Thyroid gland (tissue), 4 donors: ENCODE measurements at regions not wholly inside any gene's neighbourhood (a gene's known extent, or its start where the extent isn't known, plus 50 kb on each side); places are given as distances from the start of the nearest gene placed in this dataset.

Experiments used
- DNase-seq, 2 donors: peaks; one replicate each; pipeline ENCODE4 v3.0.0-alpha.2; 2019
- H3K27ac ChIP-seq, 3 donors: fragments of 200-600 bp; sonication (generic); 1 replicate in 2 of 3; 2 replicates in 1 of 3; pipeline ENCODE4 v1.5.1; 2016 to 2019; ENCODE audit warnings: mild to moderate bottlenecking in 1 of 3, moderate library complexity in 1 of 3
- H3K27me3 ChIP-seq: fragments of 200-600 bp; sonication (generic); one replicate; pipeline ENCODE4 v1.5.1; 2019
- H3K36me3 ChIP-seq, 2 donors: fragments of 200-600 bp; sonication (generic); one replicate each; pipeline ENCODE4 v1.5.1; 2016 to 2019
- H3K4me1 ChIP-seq, 2 donors: fragments of 200-600 bp; sonication (generic); one replicate each; pipeline ENCODE4 v1.5.1; 2017 to 2019
- H3K4me3 ChIP-seq, 3 donors: fragments of 200-600 bp; sonication (generic); replicated peaks in 1 of 3; 1 replicate in 2 of 3; 2 replicates in 1 of 3; pipeline ENCODE4 v1.5.1; 2016; ENCODE audit warnings: mild to moderate bottlenecking in 1 of 3
- H3K9me3 ChIP-seq: fragments of 200-600 bp; sonication (generic); one replicate; pipeline ENCODE4 v1.5.1; 2017
- CTCF ChIP-seq, 6 experiments: fragments of 200-600 bp in 3 of 6; fragments of 450-650 bp in 3 of 6; sonication (generic) in 3 of 6; IDR thresholded peaks; one replicate each; pipeline ENCODE4 v1.5.1; 2016 to 2019; ENCODE audit warnings: antibody characterized with exemption in 6 of 6, mild to moderate bottlenecking in 2 of 6, inconsistent platforms in 1 of 6, moderate library complexity in 1 of 6
- POLR2A ChIP-seq, 2 donors: fragments of 450-650 bp; IDR thresholded peaks; one replicate each; pipeline ENCODE4 v1.6.1; 2017; ENCODE audit warnings: antibody characterized with exemption in 2 of 2, mild to moderate bottlenecking in 2 of 2, moderate library complexity in 1 of 2
- WGBS, 2 donors: methylation state at CpG; one replicate each; pipeline ENCODE4 v1.1.5; 2017; 5-methylcytosine and 5-hydroxymethylcytosine counted together
- intact Hi-C: fragments of 100-400 bp; cut with DNase I; formaldehyde crosslinking; loops from one replicate; pipeline ENCODE4 v1.15.1; 2023

DNA sequence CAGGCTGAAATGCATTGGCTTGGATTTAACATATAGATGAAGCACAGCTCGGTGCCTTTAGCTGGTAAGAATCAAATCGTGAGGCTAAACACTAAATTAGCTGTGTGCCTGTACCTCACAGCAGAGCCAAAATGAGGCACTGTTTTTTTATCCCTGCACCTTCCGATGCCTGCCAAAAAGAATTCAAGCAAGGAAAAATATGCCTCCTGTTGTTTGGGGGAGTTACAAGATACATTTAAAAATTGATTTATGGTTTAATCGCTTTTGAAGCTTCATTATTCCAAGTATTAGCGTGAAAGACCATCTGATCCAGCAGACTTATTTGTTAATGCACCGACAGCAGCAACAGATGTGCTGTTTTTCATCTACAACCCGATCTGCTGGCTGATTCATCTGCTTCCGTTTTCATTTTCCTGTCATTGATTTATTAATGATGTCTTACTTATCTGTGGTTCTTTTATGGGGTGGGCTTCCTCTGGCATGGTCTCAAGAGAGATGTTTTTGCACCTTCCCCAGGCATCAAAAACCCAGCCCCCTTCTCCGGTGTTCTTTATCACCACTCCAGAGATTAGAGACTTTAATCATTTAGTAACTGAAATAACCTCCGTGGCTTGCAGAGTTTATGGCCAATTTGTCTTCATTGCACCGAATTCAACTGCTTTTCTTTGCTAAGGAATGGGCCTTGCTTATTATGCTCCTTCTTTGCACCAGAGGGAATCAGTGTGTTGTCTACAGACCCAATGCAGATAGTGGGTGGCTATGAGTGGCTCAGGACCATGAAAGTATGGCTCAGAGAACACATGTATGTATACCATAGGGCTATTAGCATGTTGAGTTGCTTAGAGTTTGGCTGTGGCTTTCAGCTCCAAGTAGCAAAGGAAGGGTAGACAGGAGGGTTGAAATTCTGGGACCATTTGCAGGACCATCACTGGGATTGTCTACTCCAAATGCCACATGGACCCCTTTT, 166.8 kb upstream of the TMEM260 start:
- intact Hi-C loops = no loop called here
- H3K27ac ChIP-seq = no peak overlapping the region
- no peaks in the 10 kb centered on the region for H3K27me3 ChIP-seq
- no peaks in the 10 kb centered on the region for H3K4me1 ChIP-seq
- no peaks in the 10 kb centered on the region for H3K9me3 ChIP-seq
- H3K4me3 ChIP-seq = no peak overlapping the region
- WGBS, 2 donors = 61 to 76% methylated on average over 11 of the region's 11 CpGs
- H3K36me3 ChIP-seq = no peaks in the 10 kb centered on the region
- no peak for TF ChIP-seq CTCF (IDR thresholded peaks at IDR 0.05)
- TF ChIP-seq POLR2A (IDR thresholded peaks at IDR 0.05) = no peak
- no peak for DNase-seq

DNA sequence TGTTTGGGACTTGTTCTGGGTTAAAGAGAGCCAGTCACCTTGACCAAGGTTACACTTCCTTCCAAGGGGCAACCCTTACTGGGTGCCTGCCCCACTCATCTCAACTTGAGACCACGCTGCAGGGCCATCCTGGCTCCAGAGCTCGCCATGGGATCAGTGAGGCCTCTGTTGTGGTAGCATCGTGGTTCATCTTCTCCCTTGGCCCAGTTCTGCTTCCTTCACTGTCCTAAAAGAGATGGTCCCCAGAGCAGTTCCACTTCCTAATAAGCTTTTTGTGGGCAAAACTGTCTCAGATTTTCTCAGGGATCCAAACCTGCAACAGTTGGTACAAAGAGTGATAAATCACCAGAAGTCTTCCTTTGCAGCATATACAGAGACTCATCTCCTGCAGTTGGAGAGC, 165.9 kb upstream of the TMEM260 start:
- Histone ChIP-seq H3K27me3 (no peaks in the 10 kb centered on the region), H3K4me3 (no peak overlapping the region), H3K4me1 (no peaks in the 10 kb centered on the region), H3K36me3 (no peaks in the 10 kb centered on the region), H3K27ac (no peak overlapping the region), H3K9me3 (no peaks in the 10 kb centered on the region)
- TF ChIP-seq POLR2A (IDR thresholded peaks at IDR 0.05) (no peak), CTCF (IDR thresholded peaks at IDR 0.05) (no peak)
- intact Hi-C loops = no loop called here
- no peak for DNase-seq
- WGBS, 2 donors = 92% methylated on average over 3 of the region's 3 CpGs

DNA sequence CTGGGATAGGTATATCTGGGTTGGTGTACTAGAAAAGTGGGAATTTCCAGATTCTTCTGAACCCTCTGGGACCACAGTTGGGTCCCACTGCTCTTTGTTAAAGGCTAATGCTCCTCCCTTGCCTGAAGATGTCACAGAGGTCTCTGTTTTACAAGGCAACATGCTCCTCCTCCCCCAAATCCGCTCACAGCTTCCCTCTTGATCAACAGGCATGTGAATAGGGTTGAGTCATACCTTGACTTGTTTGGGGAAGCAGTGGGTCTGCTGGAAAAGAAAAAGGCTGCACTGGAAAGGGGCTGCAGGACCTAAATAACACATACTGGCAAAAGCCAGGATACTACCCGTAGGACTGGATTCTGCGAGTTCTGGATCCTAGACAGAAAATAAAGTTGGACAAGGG, 165.4 kb upstream of the TMEM260 start:
- 89 to 97% methylated on average over 3 of the region's 3 CpGs for WGBS, 2 donors
- TF ChIP-seq POLR2A (IDR thresholded peaks at IDR 0.05) (no peak), CTCF (IDR thresholded peaks at IDR 0.05) (no peak)
- Histone ChIP-seq H3K36me3 (no peaks in the 10 kb centered on the region), H3K4me1 (no peaks in the 10 kb centered on the region), H3K4me3 (no peak overlapping the region), H3K9me3 (no peaks in the 10 kb centered on the region), H3K27me3 (no peaks in the 10 kb centered on the region), H3K27ac (no peak overlapping the region)
- intact Hi-C loops = no loop called here
- DNase-seq = no peak

GRCh38 chr14:56416213-56416612, 163.4 kb upstream of the TMEM260 start:
- DNase-seq = no peak
- Histone ChIP-seq H3K4me1 (no peaks in the 10 kb centered on the region), H3K4me3 (no peak overlapping the region), H3K27me3 (no peaks in the 10 kb centered on the region), H3K9me3 (no peaks in the 10 kb centered on the region), H3K27ac (no peak overlapping the region), H3K36me3 (no peaks in the 10 kb centered on the region)
- intact Hi-C loops = no loop called here
- no peak for TF ChIP-seq POLR2A (IDR thresholded peaks at IDR 0.05)
- TF ChIP-seq CTCF (IDR thresholded peaks at IDR 0.05) = no peak
- WGBS, 2 donors = 96% methylated on average over 9 of the region's 9 CpGs

GRCh38 chr14:56417173-56417572, 162.4 kb upstream of the TMEM260 start:
- H3K4me3 ChIP-seq = no peak overlapping the region
- no peak for DNase-seq
- 10 to 89% methylated on average over 1 of the region's 1 CpG for WGBS, 2 donors
- intact Hi-C loops = no loop called here
- no peaks in the 10 kb centered on the region for H3K9me3 ChIP-seq
- no peaks in the 10 kb centered on the region for H3K4me1 ChIP-seq
- no peak for TF ChIP-seq POLR2A (IDR thresholded peaks at IDR 0.05)
- no peak for TF ChIP-seq CTCF (IDR thresholded peaks at IDR 0.05)
- no peaks in the 10 kb centered on the region for H3K36me3 ChIP-seq
- no peaks in the 10 kb centered on the region for H3K27me3 ChIP-seq
- H3K27ac ChIP-seq = no peak overlapping the region
